ENCODE measurements at regions not wholly inside any gene's neighbourhood (a gene's known extent, or its start where the extent isn't known, plus 50 kb on each side); places are given as distances from the start of the nearest gene placed in this dataset.
"Not testable (repeated sequence)": the region's sequence is repeated elsewhere in the genome, so short reads cannot be mapped to it uniquely, and the experiment has no call there.

DNA sequence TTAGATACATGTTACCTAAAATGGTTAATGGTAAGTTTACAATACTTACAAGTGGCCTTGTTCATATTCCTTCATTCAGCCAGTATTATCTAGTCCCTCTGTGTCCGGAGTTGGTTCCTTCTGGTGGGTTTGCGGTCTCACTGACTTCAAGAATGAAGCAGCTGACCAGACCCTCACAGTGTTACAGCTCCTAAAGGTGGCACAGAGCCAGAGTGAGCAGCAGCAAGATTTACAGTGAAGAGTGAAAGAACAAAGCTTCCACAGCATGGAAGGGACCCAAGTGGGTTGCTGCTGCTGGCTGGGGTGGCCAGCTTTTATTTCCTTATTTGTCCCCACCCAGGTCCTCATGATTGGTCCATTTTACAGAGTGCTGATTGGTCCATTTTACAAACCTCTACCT, 916.8 kb downstream of the MCTP2 start:
- FAIRE-seq (no peak), DNase-seq (ENCODE audit: insufficient read length, low spot score) (no peak)
- TF ChIP-seq POU2F2 (IDR thresholded peaks at IDR 0.05; ENCODE audit: low read depth, low read length) (no peak), POLR2AphosphoS5 (IDR thresholded peaks at IDR 0.05; ENCODE audit: low read depth, low read length) (no peak), TAF1 (IDR thresholded peaks at IDR 0.05; ENCODE audit: low read depth, low read length) (no peak)

DNA sequence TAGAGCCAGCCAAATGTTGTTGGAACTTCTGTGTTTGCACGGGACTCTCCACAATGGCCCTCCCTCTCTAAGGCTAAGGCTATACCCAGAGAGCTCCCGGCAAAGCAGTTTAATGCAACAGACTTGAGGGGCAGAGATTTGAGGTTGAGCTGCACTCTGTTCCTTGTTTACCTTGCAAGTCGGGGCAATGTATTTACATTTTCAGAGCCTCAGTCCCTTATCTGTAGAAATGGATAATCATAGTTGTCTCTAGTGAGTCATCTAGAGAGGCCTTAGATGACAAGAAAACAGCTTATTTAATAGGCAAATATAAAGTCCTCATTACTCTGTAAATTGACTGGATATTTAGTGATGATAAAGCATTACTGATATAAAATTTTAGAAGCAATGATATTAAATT, 917.7 kb downstream of the MCTP2 start:
- DNase-seq (ENCODE audit: insufficient read length, low spot score) (no peak), FAIRE-seq (no peak)
- TF ChIP-seq SPI1 (IDR thresholded peaks at IDR 0.05; ENCODE audit: low read depth, low read length) (no peak), POLR2AphosphoS5 (IDR thresholded peaks at IDR 0.05; ENCODE audit: low read depth, low read length) (no peak), POU2F2 (IDR thresholded peaks at IDR 0.05; ENCODE audit: low read depth, low read length) (no peak), POLR2A (IDR thresholded peaks at IDR 0.05; ENCODE audit: low read depth, low read length) (no peak), TAF1 (IDR thresholded peaks at IDR 0.05; ENCODE audit: low read depth, low read length) (no peak), PAX5 (IDR thresholded peaks at IDR 0.05; ENCODE audit: insufficient read depth, low read length, severe bottlenecking) (no peak)

DNA sequence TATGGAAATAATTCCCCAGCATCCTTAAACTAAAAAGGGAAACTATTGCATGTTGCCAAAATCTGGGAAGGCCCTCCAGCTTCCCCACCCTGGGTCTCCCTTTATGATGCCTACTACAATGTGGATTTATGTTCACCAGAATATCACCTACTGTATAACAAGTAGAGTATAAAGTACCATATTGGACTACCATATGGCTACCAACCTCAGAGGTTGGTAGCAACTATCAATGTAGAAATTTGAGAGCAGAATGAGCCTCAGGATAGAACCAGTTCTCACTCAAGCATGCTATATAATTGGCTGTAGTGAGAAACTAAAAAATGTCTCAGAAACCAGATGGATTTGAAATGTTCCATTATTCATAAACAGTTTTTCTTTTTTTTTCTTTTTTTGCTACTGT, 918.4 kb downstream of the MCTP2 start:
- DNase-seq (ENCODE audit: insufficient read length, low spot score) = no peak
- FAIRE-seq = no peak
- TF ChIP-seq POLR2AphosphoS5 (IDR thresholded peaks at IDR 0.05; ENCODE audit: low read depth, low read length) (no peak), SPI1 (IDR thresholded peaks at IDR 0.05; ENCODE audit: low read depth, low read length) (no peak), PAX5 (IDR thresholded peaks at IDR 0.05; ENCODE audit: insufficient read depth, low read length, severe bottlenecking) (no peak), POLR2A (IDR thresholded peaks at IDR 0.05; ENCODE audit: low read depth, low read length) (no peak), POU2F2 (IDR thresholded peaks at IDR 0.05; ENCODE audit: low read depth, low read length) (no peak), TAF1 (IDR thresholded peaks at IDR 0.05; ENCODE audit: low read depth, low read length) (no peak)

DNA sequence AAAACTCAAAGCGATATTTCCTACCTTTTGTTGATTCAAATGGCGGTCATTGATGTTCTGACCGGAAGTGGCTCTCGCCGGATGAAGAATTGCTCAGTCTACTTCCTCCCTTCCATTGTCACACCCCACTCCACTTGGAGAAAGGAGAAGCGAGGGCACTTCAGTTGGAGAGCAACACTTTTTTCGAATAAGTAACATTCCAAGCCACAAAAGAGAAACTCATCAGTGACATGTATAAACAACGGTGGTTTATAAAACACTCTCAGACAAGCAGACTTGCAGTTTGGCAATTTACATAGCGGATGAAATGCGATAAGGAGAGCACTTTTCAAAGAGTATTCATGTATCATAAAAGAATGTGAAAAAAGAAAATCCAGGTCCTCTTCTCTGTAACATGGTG, 919.1 kb downstream of the MCTP2 start:
- no peak for FAIRE-seq

DNA sequence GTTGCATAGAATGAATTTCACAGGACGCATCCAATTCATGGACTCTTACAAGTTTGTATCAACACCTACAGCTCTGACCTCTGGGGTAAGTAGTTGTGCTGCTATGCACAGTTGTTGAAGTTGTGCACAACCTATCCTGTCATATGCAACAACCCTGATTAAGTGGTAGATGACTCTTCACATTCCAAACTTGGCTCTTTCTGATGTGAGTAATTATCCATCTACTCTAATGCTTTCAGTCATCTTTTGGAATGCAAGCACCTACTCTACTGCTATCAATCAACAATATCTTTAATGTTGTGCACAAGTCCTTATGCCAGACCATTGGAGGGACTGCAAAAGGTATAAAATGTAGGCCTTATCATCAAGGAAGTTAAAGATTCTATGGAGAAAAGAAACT, 921.4 kb downstream of the MCTP2 start:
- no peak for TF ChIP-seq POLR2A (IDR thresholded peaks at IDR 0.05; ENCODE audit: low read depth, low read length)
- no peak for TF ChIP-seq SPI1 (IDR thresholded peaks at IDR 0.05; ENCODE audit: low read depth, low read length)
- TF ChIP-seq TAF1 (IDR thresholded peaks at IDR 0.05; ENCODE audit: low read depth, low read length) = no peak
- TF ChIP-seq POU2F2 (IDR thresholded peaks at IDR 0.05; ENCODE audit: low read depth, low read length) = no peak
- no peak for TF ChIP-seq POLR2AphosphoS5 (IDR thresholded peaks at IDR 0.05; ENCODE audit: low read depth, low read length)
- no peak for TF ChIP-seq PAX5 (IDR thresholded peaks at IDR 0.05; ENCODE audit: insufficient read depth, low read length, severe bottlenecking)
- FAIRE-seq (no peak), DNase-seq (ENCODE audit: insufficient read length, low spot score) (no peak)

More for the DNA sequence above, 919.1 kb downstream of the MCTP2 start:
- DNase-seq (ENCODE audit: insufficient read length, low spot score) = no peak
- no peak for TF ChIP-seq POLR2A (IDR thresholded peaks at IDR 0.05; ENCODE audit: low read depth, low read length)
- no peak for TF ChIP-seq POU2F2 (IDR thresholded peaks at IDR 0.05; ENCODE audit: low read depth, low read length)
- TF ChIP-seq POLR2AphosphoS5 (IDR thresholded peaks at IDR 0.05; ENCODE audit: low read depth, low read length) = no peak
- no peak for TF ChIP-seq SPI1 (IDR thresholded peaks at IDR 0.05; ENCODE audit: low read depth, low read length)
- no peak for TF ChIP-seq PAX5 (IDR thresholded peaks at IDR 0.05; ENCODE audit: insufficient read depth, low read length, severe bottlenecking)
- no peak for TF ChIP-seq TAF1 (IDR thresholded peaks at IDR 0.05; ENCODE audit: low read depth, low read length)

DNA sequence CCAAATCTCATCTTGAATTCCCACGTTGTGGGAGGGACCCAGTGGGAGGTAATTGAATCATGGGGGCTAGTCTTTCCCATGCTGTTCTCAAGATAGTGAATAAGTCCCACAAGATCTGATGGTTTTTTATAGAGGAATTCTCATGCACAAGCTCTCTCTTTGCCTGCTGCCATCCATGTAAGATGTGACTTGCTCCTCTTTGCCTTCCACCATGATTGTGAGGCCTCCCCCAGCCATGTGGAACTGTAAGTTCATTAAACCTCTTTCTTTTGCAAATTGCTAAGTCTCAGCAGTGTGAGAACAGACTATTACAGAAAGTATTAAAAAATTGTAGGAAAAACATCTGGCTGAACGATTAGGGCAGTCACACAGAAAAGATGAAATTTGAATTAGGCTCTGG, 921.8 kb downstream of the MCTP2 start:
- FAIRE-seq; DNase-seq (ENCODE audit: insufficient read length, low spot score): not testable (repeated sequence)

DNA sequence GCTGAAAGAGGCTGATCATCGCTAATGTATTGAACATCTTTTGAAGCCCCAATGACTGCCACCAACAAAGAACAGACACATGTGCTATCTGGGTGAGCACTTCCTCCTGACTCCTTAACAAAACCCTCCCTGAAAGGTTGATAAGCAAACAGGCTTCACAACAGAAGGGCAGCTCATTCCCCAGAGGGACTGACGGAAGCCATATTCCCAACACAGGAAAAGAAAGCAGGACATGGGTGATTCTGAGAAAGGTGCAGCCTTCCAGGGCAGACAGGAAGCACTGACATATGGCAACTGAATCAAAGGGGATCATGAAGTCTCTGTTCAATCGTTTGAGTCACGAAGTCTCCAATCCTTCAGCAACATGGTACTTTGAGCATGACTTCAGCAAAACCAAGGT, 929.0 kb downstream of the MCTP2 start:
- FAIRE-seq = no peak
- DNase-seq (ENCODE audit: insufficient read length, low spot score) = no peak
- TF ChIP-seq POLR2A (IDR thresholded peaks at IDR 0.05; ENCODE audit: low read depth, low read length) (no peak), PAX5 (IDR thresholded peaks at IDR 0.05; ENCODE audit: insufficient read depth, low read length, severe bottlenecking) (no peak), POU2F2 (IDR thresholded peaks at IDR 0.05; ENCODE audit: low read depth, low read length) (no peak), POLR2AphosphoS5 (IDR thresholded peaks at IDR 0.05; ENCODE audit: low read depth, low read length) (no peak), TAF1 (IDR thresholded peaks at IDR 0.05; ENCODE audit: low read depth, low read length) (no peak), SPI1 (IDR thresholded peaks at IDR 0.05; ENCODE audit: low read depth, low read length) (no peak)

DNA sequence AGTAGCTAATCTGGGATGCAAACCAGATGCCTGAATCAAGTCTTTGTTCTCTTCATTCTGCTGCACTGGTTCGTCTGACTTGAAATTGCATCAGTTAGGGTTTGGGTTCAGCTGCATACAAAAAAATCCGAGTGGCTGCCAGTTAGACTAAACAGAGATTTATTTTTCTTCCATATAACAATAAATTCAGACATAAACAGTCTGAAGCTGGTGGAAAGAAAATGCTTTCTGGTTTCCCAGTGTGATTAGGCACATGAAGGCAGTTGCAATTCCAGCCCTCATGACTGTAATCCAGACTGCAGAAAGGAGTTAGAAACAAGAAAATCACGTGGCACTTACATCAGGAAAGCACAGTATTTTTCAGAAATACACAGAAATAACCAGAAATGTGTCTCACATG, 930.7 kb downstream of the MCTP2 start:
- TF ChIP-seq SPI1 (IDR thresholded peaks at IDR 0.05; ENCODE audit: low read depth, low read length) (no peak), TAF1 (IDR thresholded peaks at IDR 0.05; ENCODE audit: low read depth, low read length) (no peak), POLR2AphosphoS5 (IDR thresholded peaks at IDR 0.05; ENCODE audit: low read depth, low read length) (no peak), PAX5 (IDR thresholded peaks at IDR 0.05; ENCODE audit: insufficient read depth, low read length, severe bottlenecking) (no peak), POLR2A (IDR thresholded peaks at IDR 0.05; ENCODE audit: low read depth, low read length) (no peak), POU2F2 (IDR thresholded peaks at IDR 0.05; ENCODE audit: low read depth, low read length) (no peak)
- FAIRE-seq (no peak), DNase-seq (ENCODE audit: insufficient read length, low spot score) (no peak)

DNA sequence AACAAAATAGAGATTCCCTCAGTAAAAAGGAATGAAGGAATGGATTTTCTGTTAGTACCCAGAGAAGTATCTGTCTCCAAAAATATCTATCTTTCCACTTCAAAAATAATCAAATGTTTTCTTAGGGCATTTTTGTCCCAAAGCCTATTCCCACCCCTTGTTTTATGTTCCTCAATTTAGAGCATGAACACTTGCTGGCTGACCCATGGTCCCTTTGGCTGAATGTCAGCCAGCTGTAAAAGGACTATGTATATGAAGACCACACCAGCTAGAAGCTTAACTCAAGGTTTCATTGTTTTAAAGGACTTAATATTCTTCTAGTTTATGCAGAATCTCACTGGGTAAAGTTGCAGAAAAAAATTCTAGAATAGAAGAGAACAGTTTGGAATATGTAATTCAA, 931.2 kb downstream of the MCTP2 start:
- TF ChIP-seq POLR2AphosphoS5 (IDR thresholded peaks at IDR 0.05; ENCODE audit: low read depth, low read length) (no peak), TAF1 (IDR thresholded peaks at IDR 0.05; ENCODE audit: low read depth, low read length) (no peak), POLR2A (IDR thresholded peaks at IDR 0.05; ENCODE audit: low read depth, low read length) (no peak), PAX5 (IDR thresholded peaks at IDR 0.05; ENCODE audit: insufficient read depth, low read length, severe bottlenecking) (no peak), SPI1 (IDR thresholded peaks at IDR 0.05; ENCODE audit: low read depth, low read length) (no peak), POU2F2 (IDR thresholded peaks at IDR 0.05; ENCODE audit: low read depth, low read length) (no peak)
- no peak for FAIRE-seq
- DNase-seq (ENCODE audit: insufficient read length, low spot score) = no peak

DNA sequence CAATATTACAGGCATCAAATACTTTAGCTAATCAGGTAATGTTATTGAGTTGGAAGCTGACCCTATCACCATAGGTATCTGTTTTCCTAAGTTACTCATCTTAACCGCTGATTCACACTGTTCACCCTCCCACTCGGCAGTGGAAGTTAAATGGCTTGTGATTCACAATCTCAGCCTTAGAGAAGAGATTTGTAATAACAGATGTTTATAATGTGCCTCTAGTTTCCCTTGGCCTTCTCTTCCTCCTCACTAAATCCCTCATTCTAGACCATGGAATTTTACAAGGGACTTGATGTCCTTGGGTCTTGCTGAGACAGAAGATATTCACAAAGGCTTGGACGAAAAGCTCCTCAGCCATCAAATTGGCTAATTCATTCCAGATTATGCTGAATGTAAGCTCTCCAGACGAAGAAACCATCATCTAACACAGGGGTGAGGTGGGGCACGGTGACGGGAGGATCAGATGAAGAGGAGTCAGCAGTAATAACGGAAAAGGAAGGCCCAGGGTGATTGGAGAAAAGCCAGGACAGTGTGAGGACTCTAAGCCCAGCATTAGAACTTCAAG, 931.7 kb downstream of the MCTP2 start:
- no peak for DNase-seq (ENCODE audit: insufficient read length, low spot score)
- TF ChIP-seq POLR2AphosphoS5 (IDR thresholded peaks at IDR 0.05; ENCODE audit: low read depth, low read length) = no peak
- FAIRE-seq = no peak

DNA sequence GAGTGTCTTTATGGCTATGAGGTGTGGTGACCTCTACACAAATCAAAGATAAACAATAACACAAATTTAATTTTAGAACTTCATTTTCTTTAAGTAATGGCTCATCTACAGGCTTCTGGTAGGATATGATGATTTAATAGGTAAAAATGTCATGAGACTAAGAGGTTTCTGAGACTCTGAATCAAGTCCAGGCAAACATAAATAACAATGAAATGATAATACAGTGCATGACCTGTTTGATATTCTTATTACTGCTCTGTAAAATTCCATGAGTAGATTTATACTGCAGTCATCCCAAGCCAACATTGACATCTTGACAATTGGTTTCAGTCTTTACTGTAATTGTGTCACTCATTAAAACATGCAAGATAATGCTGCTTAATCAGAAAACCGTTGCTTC, 936.8 kb downstream of the MCTP2 start:
- no peak for TF ChIP-seq POLR2AphosphoS5 (IDR thresholded peaks at IDR 0.05; ENCODE audit: low read depth, low read length)
- no peak for TF ChIP-seq POLR2A (IDR thresholded peaks at IDR 0.05; ENCODE audit: low read depth, low read length)
- no peak for TF ChIP-seq TAF1 (IDR thresholded peaks at IDR 0.05; ENCODE audit: low read depth, low read length)
- no peak for TF ChIP-seq POU2F2 (IDR thresholded peaks at IDR 0.05; ENCODE audit: low read depth, low read length)
- no peak for TF ChIP-seq SPI1 (IDR thresholded peaks at IDR 0.05; ENCODE audit: low read depth, low read length)
- no peak for DNase-seq (ENCODE audit: insufficient read length, low spot score)
- no peak for FAIRE-seq

Measured in GM12891 (cell line).